Stimulated activated naive CD8-positive, alpha-beta T cell treated with anti-CD3 and anti-CD28 coated beads, Interleukin-15, Interleukin-2, amounts not matched to agents 100 U/mL and 50 U/mL, for 24 hours (primary cell): ENCODE measurements at regions not wholly inside any gene's neighbourhood (a gene's known extent, or its start where the extent isn't known, plus 50 kb on each side); places are given as distances from the start of the nearest gene placed in this dataset.
"Not testable (repeated sequence)": the region's sequence is repeated elsewhere in the genome, so short reads cannot be mapped to it uniquely, and the experiment has no call there.

Experiments
- ATAC-seq: fragments of 150-1000 bp; cut with Tn5 transposase; one replicate; pipeline ENCODE4 v1.10.0; 2021
- DNase-seq: peaks from one replicate; pipeline ENCODE4 v3.0.0; 2021

- DNase-seq, ATAC-seq: not testable (repeated sequence)
Measured at GRCh38 chr10:93127642-93128215, 54.0 kb downstream of the CYP26A1 start.

GRCh38 chr10:93131986-93132385, 58.3 kb downstream of the CYP26A1 start:
- no peak for DNase-seq
- ATAC-seq = no peak

GRCh38 chr10:93138113-93138870, 64.6 kb downstream of the CYP26A1 start:
- ATAC-seq = no peak
- DNase-seq = no peak

- DNase-seq = no peak
- ATAC-seq = no peak
Measured at GRCh38 chr10:93139059-93139655, 65.5 kb downstream of the CYP26A1 start.

GRCh38 chr10:93142534-93142933, 68.8 kb downstream of the CYP26A1 start:
- DNase-seq (no peak), ATAC-seq (no peak)

GRCh38 chr10:93143281-93143680, 69.6 kb downstream of the CYP26A1 start:
- no peak for DNase-seq
- ATAC-seq = no peak

- DNase-seq = no peak
- no peak for ATAC-seq
Measured at GRCh38 chr10:93146336-93146735, 72.6 kb downstream of the CYP26A1 start.

- ATAC-seq = no peak
- DNase-seq = no peak
Measured at GRCh38 chr10:93147281-93147680, 73.6 kb downstream of the CYP26A1 start.

- DNase-seq (no peak), ATAC-seq (peak; percentile 55)
Measured at GRCh38 chr10:93148476-93148875, 74.8 kb downstream of the CYP26A1 start.

GRCh38 chr10:93149761-93150160, 76.1 kb downstream of the CYP26A1 start:
- DNase-seq = no peak
- ATAC-seq = no peak

GRCh38 chr10:93150289-93150688, 76.6 kb downstream of the CYP26A1 start:
- ATAC-seq = peak; percentile 49
- peak; percentile 14 for DNase-seq

- ATAC-seq = no peak
- DNase-seq = no peak
Measured at GRCh38 chr10:93150990-93151547, 77.4 kb downstream of the CYP26A1 start.

GRCh38 chr10:93152136-93152535, 78.4 kb downstream of the CYP26A1 start:
- no peak for DNase-seq
- no peak for ATAC-seq

- no peak for ATAC-seq
Measured at GRCh38 chr10:93154531-93154930, 80.8 kb downstream of the CYP26A1 start.

GRCh38 chr10:93160140-93160539, 86.4 kb downstream of the CYP26A1 start:
- no peak for DNase-seq
- no peak for ATAC-seq

More at GRCh38 chr10:93154531-93154930, 80.8 kb downstream of the CYP26A1 start:
- no peak for DNase-seq

GRCh38 chr10:93160829-93161228, 87.1 kb downstream of the CYP26A1 start:
- no peak for DNase-seq
- ATAC-seq = no peak

GRCh38 chr10:93165367-93165766, 91.7 kb downstream of the CYP26A1 start:
- DNase-seq (no peak), ATAC-seq (no peak)

- no peak for ATAC-seq
- DNase-seq = no peak
Measured at GRCh38 chr10:93166134-93166533, 92.4 kb downstream of the CYP26A1 start.

GRCh38 chr10:93171837-93172236, 98.1 kb downstream of the CYP26A1 start:
- no peak for ATAC-seq

GRCh38 chr10:93173967-93174845, 100.5 kb downstream of the CYP26A1 start:
- DNase-seq (no peak), ATAC-seq (no peak)

More at GRCh38 chr10:93171837-93172236, 98.1 kb downstream of the CYP26A1 start:
- DNase-seq = no peak

GRCh38 chr10:93175490-93175889, 101.8 kb downstream of the CYP26A1 start:
- DNase-seq (no peak), ATAC-seq (no peak)

- DNase-seq (no peak), ATAC-seq (no peak)
Measured at GRCh38 chr10:93177511-93177910, 103.8 kb downstream of the CYP26A1 start.
